Stimulated activated naive CD8-positive, alpha-beta T cell treated with anti-CD3 and anti-CD28 coated beads, Interleukin-15, amount 100 ng/mL, for 72 hours (primary cell): ENCODE measurements at regions not wholly inside any gene's neighbourhood (a gene's known extent, or its start where the extent isn't known, plus 50 kb on each side); places are given as distances from the start of the nearest gene placed in this dataset.

Experiments used
- ATAC-seq: fragments of 150-1000 bp; cut with Tn5 transposase; 2 replicates; pipeline ENCODE4 v1.10.0; 2021; ENCODE audit warnings: mild to moderate bottlenecking, moderate library complexity
- DNase-seq, 2 donors: peaks; one replicate each; pipeline ENCODE4 v3.0.0; 2021 to 2022
- H3K27ac Mint-ChIP-seq, 2 donors: one replicate each; pipeline ENCODE4 v1.8.0; 2022; ENCODE audit warnings: mild to moderate bottlenecking in 2 of 2, mixed read lengths in 2 of 2, moderate library complexity in 2 of 2
- H3K27me3 Mint-ChIP-seq: one replicate; pipeline ENCODE4 v1.8.0; 2022; ENCODE audit warnings: mixed read lengths
- H3K4me1 Mint-ChIP-seq: one replicate; pipeline ENCODE4 v1.8.0; 2022; ENCODE audit warnings: mild to moderate bottlenecking, mixed read lengths
- H3K4me3 Mint-ChIP-seq, 2 donors: one replicate each; pipeline ENCODE4 v1.8.0; 2022; ENCODE audit warnings: mild to moderate bottlenecking in 2 of 2, mixed read lengths in 2 of 2, moderate library complexity in 1 of 2
- H3K9me3 Mint-ChIP-seq, 2 donors: one replicate each; pipeline ENCODE4 v1.8.0; 2022; ENCODE audit warnings: mixed read lengths in 2 of 2

DNA sequence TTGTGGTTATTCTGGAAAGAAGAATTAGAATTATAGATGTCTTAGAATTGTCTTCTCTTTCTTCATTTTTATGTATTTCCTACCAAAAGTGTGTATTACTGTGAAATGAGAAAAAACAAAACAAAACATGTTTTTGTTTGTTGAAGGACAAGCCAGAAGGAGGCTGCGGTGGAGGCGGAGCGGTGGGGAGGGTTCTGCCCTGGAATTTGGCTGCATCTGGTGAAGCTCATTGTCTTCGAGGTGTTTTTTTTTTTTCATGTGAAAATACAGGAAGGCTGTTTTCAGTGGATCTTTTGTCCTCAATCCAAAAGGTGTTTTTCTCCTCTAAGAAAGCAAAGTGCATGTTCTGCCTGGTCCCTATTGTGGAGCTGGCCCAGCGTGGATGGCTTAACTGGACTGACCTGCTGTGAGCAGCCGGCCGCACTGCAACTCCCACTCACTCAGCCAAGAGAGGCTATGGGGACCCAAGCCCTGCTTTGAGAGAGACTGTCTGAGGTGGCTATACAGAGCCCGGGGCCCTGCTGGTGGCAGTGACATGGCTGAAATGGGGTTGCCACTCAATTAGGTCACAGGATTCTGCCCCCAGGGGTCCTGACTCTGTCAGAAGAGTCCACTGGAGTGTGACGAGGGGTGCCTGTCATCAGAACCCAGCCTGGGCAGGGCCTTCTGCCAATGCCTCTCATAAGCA, 184.9 kb upstream of the MKI67 start:
- ATAC-seq (no peak), DNase-seq (no peak)
- no peak overlapping the region for H3K27ac Mint-ChIP-seq
- H3K9me3 Mint-ChIP-seq: no peaks in the 10 kb centered on the region
- H3K4me3 Mint-ChIP-seq: no peak overlapping the region
- no peaks in the 10 kb centered on the region for H3K27me3 Mint-ChIP-seq
- no peaks in the 10 kb centered on the region for H3K4me1 Mint-ChIP-seq

DNA sequence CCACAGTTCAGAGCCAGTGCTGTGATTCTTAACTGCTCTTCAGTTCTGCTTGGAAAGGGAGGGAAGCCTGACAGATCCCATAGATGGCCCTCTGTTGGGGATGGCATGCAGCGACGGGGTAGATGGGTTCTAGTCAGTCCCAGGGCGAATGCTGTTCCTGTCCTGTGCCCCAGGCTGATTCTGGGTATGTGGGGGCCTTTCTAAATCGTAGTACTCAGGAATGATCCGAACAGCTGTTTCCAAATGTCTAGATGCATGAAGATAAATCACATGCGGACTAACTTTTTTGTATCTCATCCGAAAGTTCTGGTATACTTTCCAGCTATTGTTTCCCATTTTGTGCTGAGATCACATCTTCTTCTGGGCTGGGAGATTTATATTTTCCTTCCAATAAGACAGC, 186.0 kb upstream of the MKI67 start:
- no peaks in the 10 kb centered on the region for H3K9me3 Mint-ChIP-seq
- H3K27me3 Mint-ChIP-seq: no peaks in the 10 kb centered on the region
- no peak for DNase-seq
- no peak overlapping the region for H3K4me3 Mint-ChIP-seq
- ATAC-seq: no peak
- no peaks in the 10 kb centered on the region for H3K4me1 Mint-ChIP-seq
- H3K27ac Mint-ChIP-seq: no peak overlapping the region

DNA sequence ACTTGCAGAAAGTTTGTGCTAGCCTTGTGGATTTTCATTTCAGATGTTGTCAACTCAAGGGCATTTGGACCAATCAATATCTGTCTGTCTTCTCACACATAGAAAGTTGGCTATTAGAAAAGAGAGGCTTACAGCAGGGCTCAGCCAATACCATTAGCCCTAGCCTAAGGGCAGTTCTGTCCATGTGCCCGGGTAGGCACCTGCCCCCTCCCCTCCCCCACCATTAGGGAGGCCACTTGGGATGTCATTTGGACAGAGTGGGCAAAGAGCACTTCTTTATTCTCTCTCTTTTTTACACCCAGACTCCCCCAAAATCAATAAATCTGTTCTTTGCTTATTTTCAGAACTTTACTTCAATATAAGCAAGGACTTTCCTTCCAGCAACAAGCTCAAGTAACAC, 188.5 kb upstream of the MKI67 start:
- H3K9me3 Mint-ChIP-seq: no peaks in the 10 kb centered on the region
- H3K4me3 Mint-ChIP-seq: no peak overlapping the region
- no peak overlapping the region for H3K27ac Mint-ChIP-seq
- no peaks in the 10 kb centered on the region for H3K27me3 Mint-ChIP-seq
- ATAC-seq (no peak), DNase-seq (no peak)
- no peaks in the 10 kb centered on the region for H3K4me1 Mint-ChIP-seq

DNA sequence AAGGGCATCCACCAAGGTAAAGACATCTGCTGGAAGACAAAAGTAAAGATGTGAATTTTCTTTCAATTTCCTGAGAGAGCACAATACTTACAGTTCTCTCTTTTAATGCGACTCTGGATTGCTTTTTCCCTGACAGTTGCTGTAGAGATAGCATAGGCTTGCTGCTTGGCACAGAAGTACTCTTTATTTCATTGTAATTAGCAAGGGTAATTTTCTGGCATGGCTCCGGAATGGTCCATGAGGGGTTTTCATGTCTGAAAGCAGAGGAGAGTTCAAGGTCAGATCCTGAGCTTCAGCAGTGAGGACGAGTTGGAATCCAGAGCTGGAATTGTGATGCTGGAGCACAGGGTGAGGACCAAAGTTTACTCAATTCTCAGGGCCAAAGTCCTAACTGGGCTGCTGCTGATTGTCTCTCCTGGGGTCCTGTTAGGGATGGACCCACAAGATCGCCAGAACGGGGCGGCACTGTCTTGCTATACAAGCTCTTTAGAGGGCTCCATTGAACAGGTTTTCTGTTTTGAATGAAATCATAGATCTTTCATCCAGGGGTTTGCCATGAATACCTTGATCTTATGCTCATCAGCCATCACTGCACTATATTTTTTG, 190.0 kb upstream of the MKI67 start:
- DNase-seq: no peak
- H3K27ac Mint-ChIP-seq: no peak overlapping the region
- no peaks in the 10 kb centered on the region for H3K9me3 Mint-ChIP-seq
- H3K4me1 Mint-ChIP-seq: no peaks in the 10 kb centered on the region
- no peaks in the 10 kb centered on the region for H3K27me3 Mint-ChIP-seq
- H3K4me3 Mint-ChIP-seq: no peak overlapping the region
- ATAC-seq: no peak

DNA sequence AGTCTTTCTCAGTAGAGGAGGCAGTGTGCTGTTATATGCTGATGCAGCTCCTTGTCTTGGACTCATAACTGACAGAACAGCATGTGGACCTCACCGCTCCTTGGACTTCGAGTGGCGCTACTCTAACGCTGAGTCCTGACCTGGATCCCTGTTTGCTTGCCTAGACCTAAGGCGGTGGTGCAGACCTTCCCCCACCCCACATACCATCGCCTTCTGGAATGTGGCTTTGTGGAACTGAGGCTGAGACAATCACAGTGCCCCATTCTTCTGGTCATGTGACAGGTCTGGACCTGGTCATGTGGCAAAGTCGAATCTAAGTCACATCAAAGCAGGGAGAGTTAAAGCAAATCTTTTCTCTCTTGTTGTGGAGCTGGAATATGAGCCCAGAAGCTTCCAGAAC, 190.7 kb upstream of the MKI67 start:
- no peaks in the 10 kb centered on the region for H3K4me1 Mint-ChIP-seq
- no peak for DNase-seq
- peaks cover 3% of the 10 kb centered on the region for H3K27me3 Mint-ChIP-seq
- H3K9me3 Mint-ChIP-seq: no peaks in the 10 kb centered on the region
- H3K27ac Mint-ChIP-seq: no peak overlapping the region
- ATAC-seq: no peak
- no peak overlapping the region for H3K4me3 Mint-ChIP-seq

DNA sequence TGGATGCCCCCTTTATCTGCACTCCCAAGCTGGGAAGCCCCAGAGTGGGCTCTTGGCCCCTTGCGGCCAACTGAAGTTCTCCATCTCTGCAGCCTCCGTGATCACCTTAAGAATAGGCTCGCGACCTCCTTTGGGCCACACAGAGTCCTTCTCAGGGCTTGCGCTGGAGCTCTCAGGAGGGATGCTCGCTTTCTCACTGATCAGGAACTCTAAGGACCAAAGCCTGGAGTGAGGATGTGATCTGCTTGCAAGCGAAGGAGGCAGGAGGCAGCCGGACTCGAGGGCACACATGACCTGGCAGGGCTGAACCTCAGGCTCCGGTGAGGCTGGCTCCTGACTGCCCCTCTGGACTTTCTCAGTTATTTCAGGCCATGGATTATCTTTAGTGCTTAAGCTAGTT, 192.1 kb upstream of the MKI67 start:
- H3K4me1 Mint-ChIP-seq: no peaks in the 10 kb centered on the region
- H3K27ac Mint-ChIP-seq: no peak overlapping the region
- peaks cover 6% of the 10 kb centered on the region for H3K27me3 Mint-ChIP-seq
- H3K9me3 Mint-ChIP-seq: no peaks in the 10 kb centered on the region
- ATAC-seq: no peak
- DNase-seq: no peak
- no peak overlapping the region for H3K4me3 Mint-ChIP-seq

DNA sequence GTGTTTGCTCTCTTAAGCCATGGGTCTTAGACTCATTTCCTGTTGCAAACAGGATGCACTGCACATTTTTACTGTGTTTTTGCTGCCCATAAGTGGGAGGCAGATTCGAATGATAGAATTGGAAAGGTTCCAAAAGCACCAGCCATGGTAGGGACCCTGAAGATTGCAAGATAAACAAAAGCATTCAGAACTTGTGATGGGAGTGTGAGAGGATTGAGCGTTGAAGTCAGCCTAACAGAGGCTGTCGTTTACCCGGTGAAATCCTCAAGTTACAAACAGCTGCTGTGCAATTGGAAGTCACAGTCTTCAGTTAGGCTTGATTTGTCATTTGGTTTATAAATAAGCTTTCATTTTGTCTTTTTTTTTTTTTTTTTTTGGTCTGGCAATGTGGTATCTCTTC, 192.7 kb upstream of the MKI67 start:
- ATAC-seq (no peak), DNase-seq (no peak)
- Mint-ChIP-seq H3K4me1 (no peaks in the 10 kb centered on the region), H3K9me3 (no peaks in the 10 kb centered on the region), H3K4me3 (no peak overlapping the region), H3K27me3 (peaks cover 6% of the 10 kb centered on the region), H3K27ac (no peak overlapping the region)

DNA sequence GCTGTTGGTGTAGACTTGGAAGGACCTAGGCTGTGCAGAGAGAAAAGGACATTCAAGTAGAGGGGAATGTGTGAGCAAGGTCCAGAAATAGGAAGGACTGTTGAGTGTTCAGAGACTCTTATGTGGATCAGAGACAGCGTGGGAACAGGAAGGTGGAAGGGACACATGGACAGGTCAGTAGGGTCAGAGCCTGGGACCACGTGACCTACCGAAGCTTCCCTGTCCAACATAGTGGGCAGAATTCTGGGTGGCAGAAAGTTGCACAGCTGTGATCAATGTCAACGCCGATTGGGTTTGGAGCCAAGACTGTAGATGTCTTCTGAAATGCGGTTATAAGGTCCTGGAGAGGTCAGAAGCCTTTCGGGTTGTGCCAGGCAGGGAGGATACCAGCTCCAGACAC, 195.9 kb upstream of the MKI67 start:
- H3K9me3 Mint-ChIP-seq: no peaks in the 10 kb centered on the region
- no peaks in the 10 kb centered on the region for H3K4me1 Mint-ChIP-seq
- no peak overlapping the region for H3K4me3 Mint-ChIP-seq
- peaks cover 21% of the 10 kb centered on the region for H3K27me3 Mint-ChIP-seq
- ATAC-seq: no peak
- no peak overlapping the region for H3K27ac Mint-ChIP-seq
- no peak for DNase-seq

DNA sequence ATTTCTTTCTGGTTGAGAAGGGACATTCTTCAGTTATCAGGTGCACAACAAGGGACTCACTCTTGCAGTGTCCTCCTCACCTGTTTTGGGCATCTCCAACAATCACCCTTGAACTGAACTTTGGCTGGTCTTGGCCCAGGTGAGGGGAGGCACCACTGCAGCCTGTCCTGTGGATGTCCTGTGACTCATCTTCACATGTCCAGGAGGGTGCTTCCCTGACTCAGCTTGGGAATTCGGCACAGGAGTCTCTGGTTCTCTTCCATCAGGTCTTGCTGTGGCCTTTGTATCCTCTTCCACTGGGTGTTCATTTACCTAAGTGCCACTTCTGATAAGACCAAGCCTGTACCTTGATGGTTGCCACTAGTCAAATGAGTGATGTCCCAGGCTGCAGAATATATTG, 196.7 kb upstream of the MKI67 start:
- Mint-ChIP-seq H3K27me3 (peaks cover 21% of the 10 kb centered on the region), H3K4me3 (no peak overlapping the region), H3K9me3 (no peaks in the 10 kb centered on the region), H3K4me1 (no peaks in the 10 kb centered on the region), H3K27ac (no peak overlapping the region)
- DNase-seq (no peak), ATAC-seq (no peak)

DNA sequence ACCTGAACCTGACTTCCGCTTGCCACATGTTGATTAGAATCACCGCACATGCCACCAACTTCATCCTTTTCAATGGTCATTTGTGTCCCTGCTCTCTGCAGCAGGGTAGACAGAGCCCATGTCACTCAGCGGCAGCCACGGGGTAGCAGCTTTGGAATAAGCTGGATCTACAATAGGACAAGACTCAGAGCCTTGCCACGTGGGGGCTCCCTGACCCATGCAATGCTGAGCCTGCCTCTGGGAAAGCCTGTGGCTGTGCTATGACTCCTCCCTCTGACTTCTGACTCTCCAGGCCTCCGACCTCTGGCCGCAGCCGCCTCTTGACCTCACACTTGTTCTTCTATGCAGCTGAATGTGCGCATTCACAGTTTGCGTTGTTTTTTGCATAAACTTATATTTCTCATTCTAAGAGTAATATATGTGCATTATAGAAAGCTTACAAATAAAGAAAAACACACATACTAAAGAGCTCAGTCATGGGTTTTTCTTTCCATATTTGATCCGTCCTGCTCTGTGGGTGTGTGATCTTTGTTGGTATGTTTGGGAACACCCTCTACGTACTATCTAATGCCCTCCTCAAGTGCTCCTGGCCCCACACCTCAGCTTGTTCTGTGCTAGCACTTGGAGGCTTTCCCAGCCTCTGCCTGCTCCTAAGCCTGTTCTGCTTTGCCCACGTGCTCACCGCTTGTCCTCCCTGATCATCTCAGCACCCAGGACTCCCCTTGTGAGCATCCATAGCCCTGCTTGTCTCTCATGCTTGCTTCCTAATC, 198.0 kb upstream of the MKI67 start:
- H3K4me1 Mint-ChIP-seq: no peaks in the 10 kb centered on the region

DNA sequence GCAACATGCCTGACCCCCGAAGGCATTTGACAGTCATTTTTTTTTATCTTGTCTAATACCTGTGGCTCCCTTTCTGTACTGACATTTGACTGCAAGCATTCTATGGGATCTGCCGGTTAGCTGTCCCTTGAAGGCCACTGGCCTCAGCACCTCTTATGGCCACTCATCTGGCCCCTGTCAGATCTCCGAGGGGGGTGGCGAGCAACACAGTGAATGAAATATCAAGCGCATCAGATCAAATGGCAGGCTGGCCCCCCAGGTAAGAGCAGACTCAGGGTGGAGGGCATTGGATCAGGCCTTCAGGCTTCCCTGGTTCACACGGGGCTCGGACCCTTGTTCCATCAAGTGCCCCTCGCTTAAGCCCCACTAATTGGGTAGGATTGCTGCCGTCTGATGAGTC, 199.6 kb upstream of the MKI67 start:
- Mint-ChIP-seq H3K9me3 (no peaks in the 10 kb centered on the region), H3K4me1 (no peaks in the 10 kb centered on the region), H3K27ac (no peak overlapping the region), H3K27me3 (peaks cover 30% of the 10 kb centered on the region), H3K4me3 (no peak overlapping the region)
- ATAC-seq: no peak
- no peak for DNase-seq

More for the DNA sequence above, 198.0 kb upstream of the MKI67 start:
- Mint-ChIP-seq H3K9me3 (no peaks in the 10 kb centered on the region), H3K4me3 (no peak overlapping the region), H3K27ac (no peak overlapping the region), H3K27me3 (peaks cover 27% of the 10 kb centered on the region)
- ATAC-seq: peak; percentile 46
- no peak for DNase-seq

DNA sequence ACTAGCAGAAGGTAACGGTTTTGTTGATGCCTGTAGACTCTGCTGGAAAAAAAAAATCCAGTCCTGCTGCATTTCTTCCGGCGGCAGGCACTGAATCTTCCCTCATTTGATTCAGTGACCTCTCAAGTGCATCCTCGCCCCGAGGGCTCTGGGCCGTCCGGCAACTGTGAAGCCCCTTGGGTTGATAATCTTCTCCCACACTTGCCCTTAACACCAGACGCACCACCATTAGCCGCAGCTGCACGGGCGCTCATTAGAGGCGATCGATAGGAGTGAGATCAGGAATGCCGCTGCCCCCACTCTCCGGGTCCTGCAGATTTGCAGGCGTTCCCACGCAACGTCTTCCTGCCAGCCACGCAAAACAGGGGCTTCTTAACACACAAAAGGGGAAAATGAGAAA, 200.0 kb upstream of the MKI67 start:
- no peak overlapping the region for H3K4me3 Mint-ChIP-seq
- no peak overlapping the region for H3K27ac Mint-ChIP-seq
- H3K4me1 Mint-ChIP-seq: no peaks in the 10 kb centered on the region
- no peaks in the 10 kb centered on the region for H3K9me3 Mint-ChIP-seq
- no peak for DNase-seq
- no peak for ATAC-seq
- H3K27me3 Mint-ChIP-seq: peaks cover 35% of the 10 kb centered on the region

DNA sequence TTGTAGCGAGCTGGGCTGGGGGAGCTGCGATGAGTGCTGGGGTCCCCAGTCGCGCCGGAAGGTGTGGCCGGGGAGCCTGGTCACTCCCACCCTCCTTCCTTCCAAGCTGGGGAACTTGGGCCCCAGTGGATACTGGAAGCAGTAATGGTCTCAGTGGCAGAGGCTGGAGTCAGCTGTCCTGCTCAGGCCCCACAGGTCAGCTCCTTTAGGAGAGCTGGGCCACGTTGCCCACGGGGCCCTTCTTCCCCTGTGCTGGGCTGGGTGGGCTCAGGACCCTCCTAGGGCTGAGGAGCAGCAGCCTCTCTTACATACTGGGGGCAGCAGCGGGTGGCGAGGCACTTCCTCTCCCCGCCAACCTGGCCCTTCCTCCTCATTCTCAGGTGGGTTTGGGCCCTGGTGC, 200.6 kb upstream of the MKI67 start:
- Mint-ChIP-seq H3K4me3 (no peak overlapping the region), H3K27ac (no peak overlapping the region), H3K27me3 (peaks cover 33% of the 10 kb centered on the region), H3K4me1 (no peaks in the 10 kb centered on the region), H3K9me3 (no peaks in the 10 kb centered on the region)
- DNase-seq (no peak), ATAC-seq (no peak)

DNA sequence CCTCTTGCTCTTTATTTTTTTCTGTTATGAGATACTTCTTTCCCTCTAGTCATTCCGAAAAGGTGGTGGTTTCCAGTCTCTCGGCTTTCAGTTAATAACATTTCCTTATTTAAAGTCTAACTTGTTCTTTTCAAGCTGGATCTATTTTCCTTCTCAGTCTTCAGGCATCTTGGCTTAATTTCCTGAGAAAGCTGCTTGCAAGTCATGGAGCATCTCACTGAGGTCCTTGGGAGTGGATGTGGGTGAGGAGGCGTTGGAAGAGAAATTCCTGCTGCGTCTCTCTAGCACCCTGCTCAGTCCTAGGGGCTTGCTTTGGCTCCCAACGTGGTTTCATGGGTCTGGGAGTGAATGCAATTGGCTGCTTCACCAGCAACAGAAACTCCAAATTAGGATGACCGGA, 210.2 kb upstream of the MKI67 start:
- ATAC-seq (no peak), DNase-seq (no peak)
- H3K4me1 Mint-ChIP-seq: no peaks in the 10 kb centered on the region
- H3K4me3 Mint-ChIP-seq: no peak overlapping the region
- peaks cover 0 to 5% of the 10 kb centered on the region in 2 donors for H3K9me3 Mint-ChIP-seq
- peaks cover 32% of the 10 kb centered on the region for H3K27me3 Mint-ChIP-seq
- H3K27ac Mint-ChIP-seq: no peak overlapping the region

DNA sequence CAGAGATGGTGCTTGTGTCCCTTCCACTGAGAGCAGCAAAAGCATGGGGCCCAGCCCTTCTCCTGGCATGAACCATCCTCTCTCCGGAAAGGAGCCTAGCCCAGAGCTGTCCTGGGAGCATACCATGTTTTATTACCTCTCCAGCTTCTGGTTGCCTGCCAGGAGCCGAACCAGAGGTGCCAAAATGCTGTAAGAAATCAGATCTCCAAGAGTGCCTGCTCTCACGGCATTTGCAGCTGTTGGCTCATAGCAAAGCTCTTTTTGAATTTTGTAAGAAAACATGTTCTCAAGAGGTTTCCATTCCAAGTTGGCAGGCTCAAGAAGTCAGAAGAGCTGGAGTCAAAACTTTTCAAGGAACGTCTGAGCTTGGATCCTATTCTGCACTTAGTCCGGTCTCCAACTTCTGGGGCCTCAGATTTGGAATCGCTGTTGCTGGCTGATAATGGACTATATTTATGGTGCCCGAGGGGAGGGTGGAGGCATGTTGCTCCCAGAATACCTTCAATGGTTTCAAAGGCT, 211.7 kb upstream of the MKI67 start:
- Mint-ChIP-seq H3K27me3 (peaks cover 32% of the 10 kb centered on the region), H3K4me3 (no peak overlapping the region), H3K9me3 (peaks cover 0 to 5% of the 10 kb centered on the region in 2 donors), H3K4me1 (no peaks in the 10 kb centered on the region), H3K27ac (no peak overlapping the region)
- no peak for DNase-seq
- no peak for ATAC-seq

DNA sequence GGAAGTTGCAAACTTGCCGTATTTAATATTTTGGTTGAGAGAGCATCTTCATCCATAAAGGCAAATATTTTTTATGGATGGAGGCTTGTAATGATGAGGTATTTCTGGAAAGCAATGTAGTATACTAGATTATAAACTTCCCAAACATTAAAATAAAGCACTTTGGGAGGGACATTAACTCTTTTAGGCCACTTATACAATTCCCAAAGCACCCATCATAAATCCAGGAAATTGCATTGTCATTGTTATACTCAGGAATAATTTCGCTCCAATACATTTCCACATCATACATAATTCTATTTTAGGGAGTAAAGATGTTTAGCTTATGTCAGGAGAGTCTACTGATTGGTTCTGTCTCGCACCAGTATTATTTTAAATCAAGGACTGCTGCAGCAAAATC, 212.7 kb upstream of the MKI67 start:
- Mint-ChIP-seq H3K4me1 (no peaks in the 10 kb centered on the region), H3K27me3 (peaks cover 32% of the 10 kb centered on the region), H3K9me3 (peaks cover 0 to 5% of the 10 kb centered on the region in 2 donors), H3K27ac (no peak overlapping the region), H3K4me3 (no peak overlapping the region)
- DNase-seq: no peak
- no peak for ATAC-seq
